ENCODE measurements at regions not wholly inside any gene's neighbourhood (a gene's known extent, or its start where the extent isn't known, plus 50 kb on each side); places are given as distances from the start of the nearest gene placed in this dataset.

- no peaks in the 10 kb centered on the region for H3K36me3 ChIP-seq (ENCODE audit: control insufficient read depth, insufficient read depth, low read length)
- DNase-seq: no peak
- no peak overlapping the region for H3K27ac ChIP-seq (ENCODE audit: low read length)
- H3K27me3 ChIP-seq (ENCODE audit: control insufficient read depth, insufficient read depth, low read length): no peaks in the 10 kb centered on the region
- no peak overlapping the region for H3K4me3 ChIP-seq (ENCODE audit: low read length)
- no peaks in the 10 kb centered on the region for H3K4me1 ChIP-seq (ENCODE audit: control insufficient read depth, insufficient read depth, low read length)
- no peaks in the 10 kb centered on the region for H3K9me3 ChIP-seq (ENCODE audit: control insufficient read depth, low read depth, low read length)
Observed at GRCh38 chrX:117059848-117060247, 597.1 kb upstream of the CT83 start.

- no peak for DNase-seq
- no peaks in the 10 kb centered on the region for H3K9me3 ChIP-seq (ENCODE audit: control insufficient read depth, low read depth, low read length)
- no CpG with 5 or more reads among the region's 1 CpG for WGBS (ENCODE audit: insufficient coverage, low lambda C conversion rate)
- no peaks in the 10 kb centered on the region for H3K4me1 ChIP-seq (ENCODE audit: control insufficient read depth, insufficient read depth, low read length)
- H3K36me3 ChIP-seq (ENCODE audit: control insufficient read depth, insufficient read depth, low read length): no peaks in the 10 kb centered on the region
- no peak overlapping the region for H3K27ac ChIP-seq (ENCODE audit: low read length)
- no peak overlapping the region for H3K4me3 ChIP-seq (ENCODE audit: low read length)
- no peaks in the 10 kb centered on the region for H3K27me3 ChIP-seq (ENCODE audit: control insufficient read depth, insufficient read depth, low read length)
Observed at GRCh38 chrX:117053260-117053659, 590.5 kb upstream of the CT83 start.

GRCh38 chrX:117038918-117039440 is 576.2 kb upstream of the CT83 start:
- H3K27ac ChIP-seq (ENCODE audit: low read length): no peak overlapping the region
- no peak for DNase-seq

GRCh38 chrX:117010243-117010642 is 547.5 kb upstream of the CT83 start:
- H3K27me3 ChIP-seq (ENCODE audit: control insufficient read depth, insufficient read depth, low read length): no peaks in the 10 kb centered on the region
- no peak overlapping the region for H3K27ac ChIP-seq (ENCODE audit: low read length)
- no peaks in the 10 kb centered on the region for H3K4me1 ChIP-seq (ENCODE audit: control insufficient read depth, insufficient read depth, low read length)
- H3K9me3 ChIP-seq (ENCODE audit: control insufficient read depth, low read depth, low read length): no peaks in the 10 kb centered on the region
- no peaks in the 10 kb centered on the region for H3K36me3 ChIP-seq (ENCODE audit: control insufficient read depth, insufficient read depth, low read length)
- H3K4me3 ChIP-seq (ENCODE audit: low read length): no peak overlapping the region
- no peak for DNase-seq

More at GRCh38 chrX:117038918-117039440, 576.2 kb upstream of the CT83 start:
- H3K4me1 ChIP-seq (ENCODE audit: control insufficient read depth, insufficient read depth, low read length): no peaks in the 10 kb centered on the region
- H3K4me3 ChIP-seq (ENCODE audit: low read length): no peak overlapping the region
- H3K36me3 ChIP-seq (ENCODE audit: control insufficient read depth, insufficient read depth, low read length): no peaks in the 10 kb centered on the region
- no CpG with 5 or more reads among the region's 1 CpG for WGBS (ENCODE audit: insufficient coverage, low lambda C conversion rate)
- H3K9me3 ChIP-seq (ENCODE audit: control insufficient read depth, low read depth, low read length): no peaks in the 10 kb centered on the region
- no peaks in the 10 kb centered on the region for H3K27me3 ChIP-seq (ENCODE audit: control insufficient read depth, insufficient read depth, low read length)

GRCh38 chrX:117002981-117003380 is 540.2 kb upstream of the CT83 start:
- H3K4me1 ChIP-seq (ENCODE audit: control insufficient read depth, insufficient read depth, low read length): no peaks in the 10 kb centered on the region
- H3K27me3 ChIP-seq (ENCODE audit: control insufficient read depth, insufficient read depth, low read length): no peaks in the 10 kb centered on the region
- WGBS (ENCODE audit: insufficient coverage, low lambda C conversion rate): no CpG with 5 or more reads among the region's 3 CpGs
- no peaks in the 10 kb centered on the region for H3K9me3 ChIP-seq (ENCODE audit: control insufficient read depth, low read depth, low read length)
- H3K4me3 ChIP-seq (ENCODE audit: low read length): no peak overlapping the region
- H3K27ac ChIP-seq (ENCODE audit: low read length): no peak overlapping the region
- H3K36me3 ChIP-seq (ENCODE audit: control insufficient read depth, insufficient read depth, low read length): no peaks in the 10 kb centered on the region
- DNase-seq: no peak

GRCh38 chrX:116975517-116975916 is 512.7 kb upstream of the CT83 start:
- no peaks in the 10 kb centered on the region for H3K36me3 ChIP-seq (ENCODE audit: control insufficient read depth, insufficient read depth, low read length)
- DNase-seq: no peak
- H3K4me1 ChIP-seq (ENCODE audit: control insufficient read depth, insufficient read depth, low read length): no peaks in the 10 kb centered on the region
- H3K4me3 ChIP-seq (ENCODE audit: low read length): no peak overlapping the region
- no peaks in the 10 kb centered on the region for H3K9me3 ChIP-seq (ENCODE audit: control insufficient read depth, low read depth, low read length)
- no peak overlapping the region for H3K27ac ChIP-seq (ENCODE audit: low read length)
- H3K27me3 ChIP-seq (ENCODE audit: control insufficient read depth, insufficient read depth, low read length): no peaks in the 10 kb centered on the region

- H3K27ac ChIP-seq (ENCODE audit: low read length): no peak overlapping the region
- H3K9me3 ChIP-seq (ENCODE audit: control insufficient read depth, low read depth, low read length): no peaks in the 10 kb centered on the region
- H3K36me3 ChIP-seq (ENCODE audit: control insufficient read depth, insufficient read depth, low read length): no peaks in the 10 kb centered on the region
- no peaks in the 10 kb centered on the region for H3K27me3 ChIP-seq (ENCODE audit: control insufficient read depth, insufficient read depth, low read length)
- no peaks in the 10 kb centered on the region for H3K4me1 ChIP-seq (ENCODE audit: control insufficient read depth, insufficient read depth, low read length)
- no peak for DNase-seq
- no CpG with 5 or more reads among the region's 2 CpGs for WGBS (ENCODE audit: insufficient coverage, low lambda C conversion rate)
- H3K4me3 ChIP-seq (ENCODE audit: low read length): no peak overlapping the region
Observed at GRCh38 chrX:116972362-116972761, 509.6 kb upstream of the CT83 start.

GRCh38 chrX:116961872-116962582 is 499.3 kb upstream of the CT83 start:
- peak in 1 of 2 donors; percentile 1 for DNase-seq
- Histone ChIP-seq H3K36me3 (ENCODE audit: control insufficient read depth, insufficient read depth, low read length) (no peaks in the 10 kb centered on the region), H3K27ac (ENCODE audit: low read length) (no peak overlapping the region), H3K9me3 (ENCODE audit: control insufficient read depth, low read depth, low read length) (no peaks in the 10 kb centered on the region), H3K27me3 (ENCODE audit: control insufficient read depth, insufficient read depth, low read length) (no peaks in the 10 kb centered on the region), H3K4me3 (ENCODE audit: low read length) (no peak overlapping the region), H3K4me1 (ENCODE audit: control insufficient read depth, insufficient read depth, low read length) (no peaks in the 10 kb centered on the region)
- WGBS (ENCODE audit: insufficient coverage, low lambda C conversion rate): no CpG with 5 or more reads among the region's 7 CpGs

GRCh38 chrX:116930311-116930710 is 467.5 kb upstream of the CT83 start:
- no CpG with 5 or more reads among the region's 6 CpGs for WGBS (ENCODE audit: insufficient coverage, low lambda C conversion rate)
- peak in 1 of 2 donors; percentile 2 for DNase-seq
- H3K36me3 ChIP-seq (ENCODE audit: control insufficient read depth, insufficient read depth, low read length): no peaks in the 10 kb centered on the region
- H3K27ac ChIP-seq (ENCODE audit: low read length): no peak overlapping the region
- no peak overlapping the region for H3K4me3 ChIP-seq (ENCODE audit: low read length)
- no peaks in the 10 kb centered on the region for H3K9me3 ChIP-seq (ENCODE audit: control insufficient read depth, low read depth, low read length)
- no peaks in the 10 kb centered on the region for H3K27me3 ChIP-seq (ENCODE audit: control insufficient read depth, insufficient read depth, low read length)
- no peaks in the 10 kb centered on the region for H3K4me1 ChIP-seq (ENCODE audit: control insufficient read depth, insufficient read depth, low read length)

- H3K27ac ChIP-seq (ENCODE audit: low read length): no peak overlapping the region
- no peaks in the 10 kb centered on the region for H3K36me3 ChIP-seq (ENCODE audit: control insufficient read depth, insufficient read depth, low read length)
- H3K27me3 ChIP-seq (ENCODE audit: control insufficient read depth, insufficient read depth, low read length): no peaks in the 10 kb centered on the region
- no peaks in the 10 kb centered on the region for H3K4me1 ChIP-seq (ENCODE audit: control insufficient read depth, insufficient read depth, low read length)
- H3K9me3 ChIP-seq (ENCODE audit: control insufficient read depth, low read depth, low read length): no peaks in the 10 kb centered on the region
- peak in 1 of 2 donors; percentile 1 for DNase-seq
- no peak overlapping the region for H3K4me3 ChIP-seq (ENCODE audit: low read length)
Observed at GRCh38 chrX:116897526-116897925, 434.8 kb upstream of the CT83 start.

- H3K9me3 ChIP-seq (ENCODE audit: control insufficient read depth, low read depth, low read length): no peaks in the 10 kb centered on the region
- H3K36me3 ChIP-seq (ENCODE audit: control insufficient read depth, insufficient read depth, low read length): no peaks in the 10 kb centered on the region
- no peak overlapping the region for H3K4me3 ChIP-seq (ENCODE audit: low read length)
- H3K27me3 ChIP-seq (ENCODE audit: control insufficient read depth, insufficient read depth, low read length): no peaks in the 10 kb centered on the region
- no peak overlapping the region for H3K27ac ChIP-seq (ENCODE audit: low read length)
- DNase-seq: peak; percentile 1 to 2
- no peaks in the 10 kb centered on the region for H3K4me1 ChIP-seq (ENCODE audit: control insufficient read depth, insufficient read depth, low read length)
- WGBS (ENCODE audit: insufficient coverage, low lambda C conversion rate): no CpG with 5 or more reads among the region's 1 CpG
Observed at GRCh38 chrX:116881961-116882360, 419.2 kb upstream of the CT83 start.

All from large intestine (tissue), 3 donors.